MCF 10A (cell line): ENCODE measurements at regions not wholly inside any gene's neighbourhood (a gene's known extent, or its start where the extent isn't known, plus 50 kb on each side); places are given as distances from the start of the nearest gene placed in this dataset.

ENCODE experiments used
- BruUV-seq: library from RNA; stranded (reverse); fragments of 400-500 nt; replicated peaks from 2 replicates; lab custom pipeline; 2021; lab: Mats Ljungman, UMichigan
- CTCF ChIA-PET: fragments of 300-600 bp; sonication (Branson Sonifier 250); formaldehyde crosslinking; extraction: SDS; loops from one replicate; lab custom pipeline; 2021; ENCODE audit warnings: antibody characterized with exemption, inconsistent platforms; lab: Yijun Ruan, JAX
- POLR2A ChIA-PET: fragments of 300-600, 350-650 bp; sonication (Branson Sonifier 250); formaldehyde crosslinking; extraction: SDS; loops from one replicate; lab custom pipeline; 2020; ENCODE audit warnings: antibody characterized with exemption, inconsistent platforms; lab: Yijun Ruan, JAX
- DNase-seq: peaks from one replicate; pipeline ENCODE4 v3.0.0-alpha.2; 2018; ENCODE audit not compliant: unreplicated experiment
- H3K27ac Mint-ChIP-seq: one replicate; pipeline ENCODE4 v1.8.0; 2022; ENCODE audit warnings: mild to moderate bottlenecking, low read depth, mixed read lengths; ENCODE audit not compliant: unreplicated experiment
- H3K27me3 Mint-ChIP-seq: one replicate; pipeline ENCODE4 v1.8.0; 2022; ENCODE audit warnings: mixed read lengths; ENCODE audit not compliant: insufficient read depth, unreplicated experiment
- H3K36me3 Mint-ChIP-seq: one replicate; pipeline ENCODE4 v1.8.0; 2022; ENCODE audit warnings: mild to moderate bottlenecking, moderate library complexity, mixed read lengths; ENCODE audit not compliant: insufficient read depth, unreplicated experiment
- H3K4me1 Mint-ChIP-seq: one replicate; pipeline ENCODE4 v1.8.0; 2022; ENCODE audit warnings: mixed read lengths; ENCODE audit not compliant: insufficient read depth, unreplicated experiment
- H3K4me3 Mint-ChIP-seq: one replicate; pipeline ENCODE4 v1.8.0; 2022; ENCODE audit warnings: mild to moderate bottlenecking, moderate library complexity, mixed read lengths; ENCODE audit not compliant: unreplicated experiment
- H3K9me3 Mint-ChIP-seq: one replicate; pipeline ENCODE4 v1.8.0; 2022; ENCODE audit warnings: mixed read lengths; ENCODE audit not compliant: unreplicated experiment
- intact Hi-C: fragments of 100-400 bp; cut with micrococcal nuclease; formaldehyde crosslinking; loops from 2 replicates; pipeline ENCODE4 v1.14.1; 2022
- TF ChIP-seq, protein P1 (sequence below): fragments of 200-600 bp; IDR thresholded peaks from one replicate; pipeline ENCODE4 v1.8.0; 2022; ENCODE audit warnings: antibody characterized with exemption, mild to moderate bottlenecking; ENCODE audit not compliant: unreplicated experiment

DNA sequence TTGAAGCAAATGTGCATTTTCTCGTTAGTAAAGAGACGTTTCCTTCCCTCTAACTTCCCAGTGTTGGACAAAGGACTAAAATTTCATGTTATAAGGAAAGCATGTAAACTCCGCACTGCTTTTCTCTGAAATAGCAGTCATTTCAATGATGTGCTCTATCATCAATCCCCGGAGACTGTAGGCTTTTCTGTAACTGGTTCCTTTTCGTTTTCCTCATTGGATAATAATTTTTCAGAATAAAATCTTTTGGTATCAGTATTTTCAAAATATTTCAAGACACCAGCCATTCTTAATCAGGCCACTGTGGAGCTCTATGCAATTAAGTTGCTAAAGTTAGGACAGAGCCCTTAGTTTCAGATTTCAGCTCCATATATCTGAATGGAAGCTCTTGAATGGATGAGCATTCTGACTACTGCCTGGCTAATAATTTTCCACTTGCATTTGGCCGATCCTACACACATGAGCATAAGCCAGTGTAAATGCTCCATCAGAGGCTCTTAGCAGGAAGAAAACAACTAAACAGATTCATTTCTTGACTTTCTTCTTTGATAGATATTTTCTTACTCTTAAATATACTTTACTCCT lies 157.7 kb downstream of the CHIC2 start:
- peak overlapping the region; percentile 65 for H3K4me3 Mint-ChIP-seq
- H3K4me1 Mint-ChIP-seq = peaks cover 24% of the 10 kb centered on the region
- no peak overlapping the region for H3K27ac Mint-ChIP-seq
- H3K27me3 Mint-ChIP-seq = no peaks in the 10 kb centered on the region
- peaks cover 6% of the 10 kb centered on the region for H3K36me3 Mint-ChIP-seq
- ChIA-PET CTCF (interaction anchor here (0.5 to 8.0 kb wide), 10 partner anchors 22 to 710 kb away, joined by 3 to 154 read pairs (median 11); no protein-coding TSS in a partner anchor), POLR2A (no interaction called here)
- H3K9me3 Mint-ChIP-seq = no peaks in the 10 kb centered on the region
- TF ChIP-seq, protein P1, sequence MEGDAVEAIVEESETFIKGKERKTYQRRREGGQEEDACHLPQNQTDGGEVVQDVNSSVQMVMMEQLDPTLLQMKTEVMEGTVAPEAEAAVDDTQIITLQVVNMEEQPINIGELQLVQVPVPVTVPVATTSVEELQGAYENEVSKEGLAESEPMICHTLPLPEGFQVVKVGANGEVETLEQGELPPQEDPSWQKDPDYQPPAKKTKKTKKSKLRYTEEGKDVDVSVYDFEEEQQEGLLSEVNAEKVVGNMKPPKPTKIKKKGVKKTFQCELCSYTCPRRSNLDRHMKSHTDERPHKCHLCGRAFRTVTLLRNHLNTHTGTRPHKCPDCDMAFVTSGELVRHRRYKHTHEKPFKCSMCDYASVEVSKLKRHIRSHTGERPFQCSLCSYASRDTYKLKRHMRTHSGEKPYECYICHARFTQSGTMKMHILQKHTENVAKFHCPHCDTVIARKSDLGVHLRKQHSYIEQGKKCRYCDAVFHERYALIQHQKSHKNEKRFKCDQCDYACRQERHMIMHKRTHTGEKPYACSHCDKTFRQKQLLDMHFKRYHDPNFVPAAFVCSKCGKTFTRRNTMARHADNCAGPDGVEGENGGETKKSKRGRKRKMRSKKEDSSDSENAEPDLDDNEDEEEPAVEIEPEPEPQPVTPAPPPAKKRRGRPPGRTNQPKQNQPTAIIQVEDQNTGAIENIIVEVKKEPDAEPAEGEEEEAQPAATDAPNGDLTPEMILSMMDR = no peak
- no peak for DNase-seq
- no TSS peak for BruUV-seq
- intact Hi-C loops = loop anchor here (1.0 to 10.0 kb wide), 4 partner anchors 321 to 892 kb away; no protein-coding TSS in a partner anchor

DNA sequence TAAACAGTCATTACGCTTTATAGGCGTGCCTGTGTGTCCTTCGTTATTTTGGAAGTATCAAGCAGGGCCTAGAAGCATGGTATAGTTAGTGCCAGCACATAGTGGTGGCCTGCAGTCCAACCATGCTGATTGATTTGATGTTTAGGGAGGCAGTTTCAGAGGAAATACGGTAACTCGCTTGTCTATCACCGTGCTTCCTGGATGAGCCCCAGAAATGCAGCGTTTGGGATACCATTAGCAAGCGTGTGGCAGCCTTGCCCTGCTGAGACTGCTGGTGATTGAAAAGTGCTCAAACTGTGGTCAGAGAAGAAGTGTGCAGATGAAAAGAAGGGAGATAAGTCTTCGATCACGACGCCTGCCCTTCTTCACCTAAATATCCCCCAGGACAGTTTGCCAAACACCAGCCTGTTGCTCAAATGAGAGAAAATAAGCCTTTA lies 158.4 kb downstream of the CHIC2 start:
- Mint-ChIP-seq H3K4me1 (peaks cover 24% of the 10 kb centered on the region), H3K27ac (no peak overlapping the region), H3K36me3 (peaks cover 6% of the 10 kb centered on the region), H3K9me3 (no peaks in the 10 kb centered on the region), H3K27me3 (no peaks in the 10 kb centered on the region), H3K4me3 (peak overlapping the region; percentile 65)
- DNase-seq = peak; percentile 63
- POLR2A ChIA-PET = interaction anchor here (0.5 to 0.6 kb wide), 2 partner anchors 182 to 1505 kb away, joined by 3 read pairs; no protein-coding TSS in a partner anchor
- no TSS peak for BruUV-seq
- intact Hi-C loops = loop anchor here (1.0 to 10.0 kb wide), 4 partner anchors 321 to 891 kb away; no protein-coding TSS in a partner anchor
- CTCF ChIA-PET = interaction anchor here (0.8 to 8.0 kb wide), 8 partner anchors 14 to 407 kb away, joined by 3 to 84 read pairs (median 8); partner anchors contain the start of gene PDGFRA
- TF ChIP-seq, protein P1 = no peak

DNA sequence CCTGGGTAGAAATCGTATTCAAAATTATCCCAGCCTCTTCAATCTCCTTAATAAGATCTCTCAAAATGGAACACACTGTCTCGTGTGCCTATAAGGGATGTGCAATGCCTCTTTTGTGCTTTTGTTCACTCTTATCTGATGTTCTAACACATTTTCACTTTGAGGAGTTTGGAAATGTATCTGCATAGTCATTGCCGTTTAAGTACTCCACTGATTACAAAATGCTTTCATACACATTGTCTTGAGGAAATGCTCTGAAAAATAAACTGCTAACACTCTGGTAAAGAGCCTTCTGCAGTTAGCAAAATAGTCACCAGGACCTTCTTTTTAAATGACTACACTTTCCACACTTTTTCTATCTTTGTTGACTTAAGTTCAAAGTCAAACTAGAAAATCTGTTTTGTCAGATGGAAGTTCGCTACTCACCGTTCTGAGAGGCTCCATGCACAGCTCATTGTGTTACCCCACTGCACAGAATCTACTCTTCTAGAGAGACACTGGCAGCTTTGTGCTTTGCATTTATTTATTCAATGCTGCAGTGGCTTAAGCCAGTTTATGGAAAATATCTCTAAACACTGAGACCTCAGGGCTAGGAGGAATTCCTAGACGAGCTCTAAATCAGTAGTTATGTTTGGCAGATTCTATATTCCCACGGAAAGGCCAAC lies 159.0 kb downstream of the CHIC2 start:
- H3K27me3 Mint-ChIP-seq = no peaks in the 10 kb centered on the region
- no peak overlapping the region for H3K27ac Mint-ChIP-seq
- peaks cover 24% of the 10 kb centered on the region for H3K4me1 Mint-ChIP-seq
- ChIA-PET POLR2A (interaction anchor here (0.5 to 0.6 kb wide), 3 partner anchors 135 to 1504 kb away, joined by 3 read pairs; no protein-coding TSS in a partner anchor), CTCF (interaction anchor here (0.5 to 8.0 kb wide), 10 partner anchors 15 to 480 kb away, joined by 3 to 84 read pairs (median 6); partner anchors contain the start of gene PDGFRA)
- BruUV-seq = no TSS peak
- no peak overlapping the region for H3K4me3 Mint-ChIP-seq
- intact Hi-C loops = loop anchor here (5.0 to 10.0 kb wide), 3 partner anchors 398 to 891 kb away; no protein-coding TSS in a partner anchor
- no peaks in the 10 kb centered on the region for H3K9me3 Mint-ChIP-seq
- H3K36me3 Mint-ChIP-seq = peaks cover 5% of the 10 kb centered on the region
- TF ChIP-seq, protein P1 = no peak
- DNase-seq = no peak

DNA sequence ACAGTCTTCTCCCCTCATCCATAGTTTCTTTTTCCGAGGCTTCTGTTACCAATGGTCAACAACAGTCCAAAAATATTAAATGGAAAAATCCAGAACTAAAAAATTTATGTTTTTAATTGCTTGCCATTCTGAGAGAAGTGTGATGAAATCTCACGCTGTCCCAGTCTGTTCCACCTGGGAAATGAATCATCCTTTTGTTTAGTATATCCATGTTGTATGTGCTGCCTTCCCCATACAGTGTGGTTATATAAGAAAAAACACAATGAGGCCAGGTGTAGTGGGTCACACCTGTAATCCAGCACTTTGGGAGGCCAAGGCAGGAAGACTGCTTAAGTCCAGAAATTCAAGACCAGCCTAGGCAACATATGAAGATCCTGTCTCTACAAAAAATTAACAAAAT lies 161.6 kb downstream of the CHIC2 start:
- H3K4me3 Mint-ChIP-seq = no peak overlapping the region
- TF ChIP-seq, protein P1 = no peak
- H3K4me1 Mint-ChIP-seq = peaks cover 18% of the 10 kb centered on the region
- peak; percentile 58 for DNase-seq
- POLR2A ChIA-PET = no interaction called here
- intact Hi-C loops = loop anchor here (5.0 to 10.0 kb wide), 2 partner anchors 888 to 1525 kb away; no protein-coding TSS in a partner anchor
- no peaks in the 10 kb centered on the region for H3K9me3 Mint-ChIP-seq
- no peaks in the 10 kb centered on the region for H3K27me3 Mint-ChIP-seq
- H3K36me3 Mint-ChIP-seq = no peaks in the 10 kb centered on the region
- BruUV-seq = no TSS peak
- H3K27ac Mint-ChIP-seq = no peak overlapping the region
- CTCF ChIA-PET = interaction anchor here (3.6 kb wide), 1 partner anchor 315 kb away, joined by 27 read pairs; no protein-coding TSS in a partner anchor
